C1 segment of cervical spinal cord (tissue), 14 donors: ENCODE measurements at regions not wholly inside any gene's neighbourhood (a gene's known extent, or its start where the extent isn't known, plus 50 kb on each side); places are given as distances from the start of the nearest gene placed in this dataset.

Source experiments
- DNase-seq, 14 donors: peaks; one replicate each; lab custom pipeline; 2025; lab: John Stamatoyannopoulos, UW

DNA sequence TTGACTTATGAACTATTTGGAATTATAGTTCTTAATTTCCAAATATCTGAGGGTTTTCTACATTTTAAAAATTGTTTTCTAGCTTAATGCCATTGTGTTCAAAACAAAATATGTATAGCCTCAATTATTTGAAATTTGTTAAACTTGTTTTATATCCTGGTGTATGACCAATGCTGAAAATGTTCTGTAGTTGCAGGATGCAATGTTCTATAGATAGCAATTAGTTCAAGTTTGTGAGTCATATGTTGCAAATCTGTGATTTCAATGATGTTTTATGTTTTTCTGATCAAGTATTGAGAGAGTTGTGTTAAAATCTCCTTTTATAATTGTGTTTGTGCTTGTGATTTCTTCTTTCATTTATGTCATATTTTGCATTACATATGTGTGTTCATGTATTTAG lies 517.5 kb downstream of the ADGRL2 start:
- no peak for DNase-seq

DNA sequence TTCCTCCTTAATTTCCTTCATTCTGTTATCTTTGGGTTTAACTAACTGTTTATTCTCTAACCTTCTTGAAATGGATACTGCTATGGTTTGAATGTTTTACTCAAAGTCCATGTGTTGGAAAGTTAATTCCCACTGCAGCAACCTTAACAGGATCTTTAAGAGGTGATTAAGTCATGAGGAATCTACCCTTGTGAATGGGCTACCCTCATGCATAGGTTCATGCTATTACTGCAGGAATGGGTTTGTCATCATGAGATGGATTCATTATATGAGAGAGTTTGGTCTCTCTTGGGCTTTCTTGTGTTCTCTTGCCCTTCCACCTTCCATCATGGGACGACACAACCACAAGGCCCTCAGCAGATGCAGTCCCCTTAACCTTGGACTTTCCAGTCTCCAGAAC lies 516.9 kb downstream of the ADGRL2 start:
- no peak for DNase-seq

DNA sequence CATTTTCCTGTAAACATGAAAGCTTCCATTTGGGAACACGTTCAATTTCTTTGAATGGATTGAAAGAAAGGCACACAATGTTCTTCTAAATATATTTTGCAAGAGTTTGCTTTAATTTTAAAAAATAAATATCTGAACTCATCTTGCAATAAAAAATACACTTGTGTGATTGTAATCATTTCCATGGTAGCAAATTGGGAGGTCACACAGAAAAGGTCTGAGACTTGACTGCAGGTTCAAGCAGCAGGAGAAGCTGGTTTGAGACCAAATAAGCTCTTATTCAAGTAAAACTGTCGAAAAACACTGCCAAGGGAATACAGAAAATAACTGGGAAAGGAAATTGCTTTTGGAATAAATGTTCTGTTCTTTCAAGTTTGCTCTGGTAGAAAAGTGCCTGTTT lies 498.9 kb downstream of the ADGRL2 start:
- no peak for DNase-seq

DNA sequence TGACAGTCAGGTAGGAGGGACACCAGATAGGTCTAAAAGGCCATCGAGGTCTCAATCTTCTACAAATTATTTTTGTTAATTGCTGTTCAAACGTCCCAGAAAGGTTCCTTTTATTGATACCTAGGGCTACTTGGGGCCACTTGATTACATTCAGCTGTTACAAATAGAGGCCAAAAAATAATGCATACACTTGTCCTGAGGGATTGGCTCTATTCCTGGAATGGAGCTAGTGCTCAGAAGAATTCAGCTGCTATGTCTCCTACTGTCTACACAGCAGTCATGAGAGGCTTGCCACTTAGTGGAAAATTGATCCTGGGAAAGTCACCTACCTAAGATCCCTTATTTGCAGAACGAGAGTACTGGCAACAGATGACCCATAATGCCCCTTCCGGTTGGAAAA lies 498.3 kb downstream of the ADGRL2 start:
- DNase-seq: no peak

DNA sequence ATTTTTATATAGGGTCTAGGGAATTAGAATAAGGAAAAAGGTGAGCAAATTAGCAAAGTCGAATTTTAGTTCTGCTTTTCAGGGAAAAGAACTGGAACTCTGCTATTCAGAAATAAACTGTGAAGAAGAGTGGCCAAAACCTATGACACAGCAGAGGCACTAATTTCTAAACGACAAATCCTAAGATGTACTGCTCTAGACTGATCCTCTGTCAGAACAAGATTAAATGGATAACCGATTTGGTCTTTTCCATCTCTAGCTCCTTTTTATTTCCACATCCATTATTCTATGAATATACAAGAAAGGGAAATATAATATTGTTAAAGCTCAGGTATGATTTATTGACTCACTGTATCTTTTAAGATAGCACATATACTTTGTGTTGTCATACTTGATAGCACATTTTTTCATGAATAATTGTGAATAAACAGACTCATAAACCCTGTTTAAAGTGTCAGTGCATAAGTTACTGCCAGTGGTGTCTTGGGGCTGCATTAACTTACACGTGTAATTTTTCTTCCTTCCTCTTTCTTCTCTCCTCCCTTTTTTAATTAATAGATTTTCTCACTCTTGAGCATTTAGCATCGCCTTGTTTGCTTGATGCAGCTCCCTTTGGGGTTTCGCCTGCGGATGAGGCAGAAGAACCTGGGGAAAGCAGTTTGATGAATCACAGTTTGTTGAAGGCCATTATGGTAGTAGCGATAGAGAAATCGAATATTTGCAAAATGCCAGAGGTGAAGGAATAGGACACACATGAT lies 496.6 kb downstream of the ADGRL2 start:
- DNase-seq: no peak

DNA sequence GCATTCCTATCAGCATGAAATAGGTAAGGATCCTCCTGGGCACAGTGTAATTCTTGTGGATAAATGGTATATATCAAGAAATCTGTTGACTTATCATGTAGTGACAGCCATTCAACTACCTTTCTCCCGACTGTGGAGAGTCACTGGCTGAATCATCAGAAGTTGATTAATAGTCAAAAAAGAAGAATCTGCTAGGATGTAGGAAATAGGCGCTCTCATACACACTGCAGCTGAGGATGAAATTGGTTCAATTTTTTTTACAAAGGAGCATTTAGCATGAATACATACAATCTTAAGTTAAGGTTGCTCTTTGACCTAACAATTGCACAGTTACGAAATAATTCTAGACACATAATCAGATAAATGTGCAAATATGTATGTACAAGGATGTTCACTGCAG lies 486.8 kb downstream of the ADGRL2 start:
- no peak for DNase-seq

DNA sequence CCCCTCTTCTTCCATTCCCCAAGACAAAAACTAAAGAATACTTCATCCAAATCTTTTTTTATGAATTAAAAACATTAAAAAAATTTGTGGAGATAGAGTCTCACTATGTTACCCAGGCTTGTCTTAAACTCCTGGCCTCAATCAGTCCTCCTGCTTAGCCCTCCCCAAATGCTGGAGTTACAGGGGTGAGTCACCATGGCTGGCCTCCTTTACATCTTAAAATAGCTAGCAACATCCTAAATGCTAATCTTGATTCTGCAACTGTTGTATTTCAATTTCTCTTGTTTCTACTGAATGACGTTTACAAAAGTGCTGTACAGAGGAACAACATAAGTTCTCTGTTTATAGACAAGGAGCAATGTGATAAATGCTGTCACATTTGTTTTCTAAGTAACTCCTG lies 483.5 kb downstream of the ADGRL2 start:
- DNase-seq: no peak

DNA sequence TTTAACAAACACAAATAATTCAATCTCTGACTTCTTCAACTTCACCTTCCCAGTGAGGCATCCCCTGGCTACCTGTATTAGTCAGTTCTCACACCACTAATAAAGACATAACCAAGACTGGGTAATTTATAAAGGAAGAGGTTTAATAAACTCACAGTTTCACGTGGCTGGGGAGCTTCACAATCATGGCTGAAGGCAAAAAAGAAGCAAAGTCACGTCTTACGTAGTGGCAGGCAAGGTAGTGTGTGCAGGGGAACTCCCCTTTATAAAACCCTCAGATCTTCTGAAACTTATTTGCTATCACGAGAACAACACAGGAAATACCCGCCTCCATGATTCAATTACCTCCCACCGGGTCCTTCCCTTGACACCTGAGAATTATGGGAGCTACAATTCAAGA lies 478.5 kb downstream of the ADGRL2 start:
- DNase-seq: no peak

DNA sequence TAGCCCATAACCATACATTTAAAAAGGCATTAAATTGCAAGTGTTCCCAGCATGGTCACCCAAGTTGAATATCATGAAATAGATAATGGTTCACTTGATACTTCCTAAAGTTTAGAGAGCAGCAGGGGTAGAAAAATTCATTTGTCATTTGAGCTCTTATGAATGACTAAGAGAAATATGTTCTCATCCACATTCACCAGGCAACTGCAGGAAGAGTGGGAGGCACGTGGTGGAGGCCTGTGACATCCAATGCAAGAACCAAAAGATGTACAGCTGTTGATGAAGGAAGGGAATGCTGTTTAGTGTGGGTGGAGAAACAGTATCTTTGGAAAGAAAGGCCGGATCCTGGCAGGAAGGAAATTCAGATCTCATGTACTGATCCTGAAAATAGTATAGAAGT lies 473.1 kb downstream of the ADGRL2 start:
- DNase-seq: no peak

DNA sequence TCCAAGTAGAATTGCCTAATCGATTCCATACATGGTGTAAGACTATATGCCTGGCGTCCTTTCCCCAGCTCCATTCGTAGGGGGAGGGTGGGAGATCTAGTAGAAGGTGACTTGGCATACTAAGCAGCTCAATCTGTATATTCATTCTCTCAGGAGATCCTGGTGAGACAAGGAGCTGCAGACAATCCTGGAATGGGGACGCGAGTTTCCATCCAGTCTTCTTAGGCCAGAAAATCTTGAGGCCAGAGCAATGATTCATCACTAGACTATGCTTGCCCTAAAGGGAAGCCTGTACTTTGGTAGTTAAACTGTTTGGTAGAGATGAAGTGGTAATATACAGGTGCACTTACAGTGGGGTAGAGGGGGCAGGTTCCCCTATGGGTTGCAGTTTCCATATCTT lies 468.7 kb downstream of the ADGRL2 start:
- no peak for DNase-seq

DNA sequence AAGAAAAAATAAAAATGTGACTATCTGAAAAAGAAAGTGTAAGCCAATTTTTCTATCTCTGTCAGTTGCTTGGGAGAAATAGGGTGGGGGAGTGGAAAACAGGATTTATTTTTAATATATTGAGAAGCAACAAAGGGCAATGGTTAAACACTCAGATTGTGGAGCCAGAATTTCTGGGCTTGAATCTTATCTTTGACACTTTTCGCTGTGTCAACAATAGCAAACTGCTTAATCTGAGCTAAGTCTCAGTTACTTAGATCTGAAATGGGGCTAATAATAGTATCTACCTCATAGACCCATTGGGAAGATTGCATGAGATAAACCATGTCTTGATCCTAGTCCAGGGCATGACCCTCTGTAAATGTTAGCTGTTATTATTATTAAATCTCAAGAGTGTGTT lies 468.1 kb downstream of the ADGRL2 start:
- no peak for DNase-seq

DNA sequence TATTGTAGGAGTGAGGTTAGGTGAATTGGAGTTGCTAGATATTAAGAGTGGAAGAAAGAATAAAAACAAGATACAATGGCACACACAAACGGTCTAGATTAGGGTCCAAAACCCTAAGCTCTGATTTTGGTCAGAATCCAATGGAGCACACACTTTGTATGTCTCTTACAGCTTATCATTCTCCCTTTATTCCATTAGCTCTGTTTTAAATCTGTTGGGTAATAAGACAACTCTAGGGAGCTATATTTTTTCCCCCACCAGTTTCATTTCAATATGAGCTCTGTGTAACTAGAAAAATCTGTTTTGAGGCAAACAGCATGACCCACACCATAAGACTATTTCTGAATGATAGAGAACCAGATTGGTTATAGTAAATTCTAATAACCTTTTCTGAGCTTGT lies 465.6 kb downstream of the ADGRL2 start:
- DNase-seq: no peak

DNA sequence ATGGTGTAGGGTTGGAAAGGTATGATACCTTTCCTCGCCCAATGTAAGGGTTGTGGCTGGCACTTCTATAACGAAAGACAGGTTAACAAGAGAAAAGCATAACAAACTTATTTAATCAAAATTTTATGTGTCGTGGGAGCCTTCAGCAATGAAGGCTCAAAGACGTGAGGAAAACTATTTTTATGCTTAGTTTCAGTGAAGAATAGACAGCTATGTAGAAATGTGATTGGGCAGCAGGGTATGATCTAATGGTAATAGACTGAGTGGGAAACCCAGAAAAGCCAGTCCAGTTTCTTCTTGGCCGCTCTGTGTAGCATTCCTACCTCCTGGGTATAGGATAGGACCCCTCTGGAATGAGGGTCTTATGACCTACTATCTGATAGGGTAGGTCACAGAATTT lies 464.7 kb downstream of the ADGRL2 start:
- DNase-seq: no peak

DNA sequence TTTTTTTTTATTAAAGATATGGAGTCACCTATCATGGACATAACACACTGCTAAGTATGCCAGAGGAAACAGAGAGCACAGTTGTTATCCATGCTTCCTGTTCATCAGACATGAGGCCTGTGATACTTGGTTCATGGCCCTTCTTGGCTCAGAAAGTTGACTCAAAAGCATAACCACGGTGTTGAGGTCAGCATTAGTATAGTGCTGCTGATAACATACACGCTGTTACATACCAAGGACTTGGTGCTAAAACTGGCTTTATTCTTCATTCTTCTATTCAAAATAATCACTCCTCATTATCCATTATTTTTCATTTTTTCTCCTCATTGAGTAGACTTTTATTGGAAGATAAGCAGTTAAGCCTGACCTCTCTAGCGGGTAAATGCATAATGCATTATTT lies 464.1 kb downstream of the ADGRL2 start:
- DNase-seq: no peak

DNA sequence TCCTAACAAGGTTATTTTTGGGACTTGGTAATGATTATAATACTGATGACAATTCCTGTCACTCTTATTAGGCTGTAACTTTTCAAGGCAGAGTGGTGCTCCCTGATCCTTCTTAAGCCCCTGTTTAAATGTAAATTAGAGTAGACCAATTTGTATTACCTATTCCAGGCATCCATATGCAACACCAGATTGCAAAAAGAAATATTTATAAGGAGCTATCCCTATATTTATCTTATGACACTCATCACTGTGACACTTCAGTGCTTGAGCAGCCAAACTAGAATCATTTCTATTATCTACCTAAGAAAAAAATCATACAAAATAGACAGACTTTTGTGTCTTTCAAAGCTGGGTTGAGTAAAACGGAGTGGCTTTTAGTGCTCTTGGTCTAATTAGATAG lies 462.7 kb downstream of the ADGRL2 start:
- no peak for DNase-seq

DNA sequence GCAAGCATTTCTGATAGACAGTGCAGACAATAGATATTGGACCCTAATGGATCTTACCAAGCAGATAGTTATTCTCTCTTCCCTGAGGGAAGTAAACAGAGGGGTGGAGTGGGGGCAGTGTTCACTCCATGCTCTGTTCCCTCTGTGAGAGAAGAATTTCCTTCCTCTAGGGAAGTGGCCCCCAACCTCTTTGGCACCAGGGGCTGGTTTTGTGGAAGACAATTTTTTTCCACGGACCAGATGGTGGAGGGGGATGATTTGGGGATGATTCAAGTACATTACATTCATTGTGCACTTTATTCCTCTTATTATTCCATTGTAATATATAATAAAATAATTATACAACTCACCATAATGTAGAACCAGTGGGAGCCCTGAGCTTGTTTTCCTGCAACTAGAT lies 459.9 kb downstream of the ADGRL2 start:
- no peak for DNase-seq

DNA sequence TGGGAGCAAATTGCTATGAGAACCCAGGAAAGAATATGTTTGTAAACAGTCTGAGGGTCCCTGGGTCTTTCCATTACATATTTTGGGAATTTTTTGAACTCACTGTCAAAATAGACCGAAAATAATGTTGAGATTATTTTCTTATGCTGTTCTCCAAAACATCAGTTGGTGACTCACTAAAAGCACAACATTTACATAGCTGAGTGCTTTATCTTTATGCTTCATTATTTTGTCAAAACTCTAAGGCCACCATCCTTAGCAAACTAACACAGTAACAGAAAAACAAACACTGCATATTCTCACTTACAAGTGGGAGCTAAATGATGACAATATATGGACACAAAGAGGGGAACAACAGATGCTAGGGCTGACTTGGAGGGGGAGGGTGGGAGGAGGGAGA lies 459.3 kb downstream of the ADGRL2 start:
- DNase-seq: no peak

DNA sequence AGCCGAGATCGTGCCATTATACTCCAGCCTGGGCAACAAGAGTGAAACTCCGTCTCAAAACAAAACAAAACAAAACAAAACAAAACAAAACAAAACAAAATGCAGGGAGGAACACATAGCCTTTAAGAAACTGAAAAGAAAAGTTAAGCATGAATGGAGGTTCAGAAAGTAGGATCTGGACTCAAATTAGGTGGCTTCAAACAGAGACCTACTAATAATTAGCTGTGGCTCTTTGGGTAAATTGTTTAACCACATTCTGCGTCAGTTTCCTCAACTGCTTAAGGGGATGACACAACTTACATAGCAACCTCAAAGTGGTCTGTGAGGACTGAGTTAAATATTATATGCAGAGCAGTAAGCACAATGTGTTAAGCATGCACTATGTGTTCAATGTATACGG lies 458.2 kb downstream of the ADGRL2 start:
- no peak for DNase-seq

DNA sequence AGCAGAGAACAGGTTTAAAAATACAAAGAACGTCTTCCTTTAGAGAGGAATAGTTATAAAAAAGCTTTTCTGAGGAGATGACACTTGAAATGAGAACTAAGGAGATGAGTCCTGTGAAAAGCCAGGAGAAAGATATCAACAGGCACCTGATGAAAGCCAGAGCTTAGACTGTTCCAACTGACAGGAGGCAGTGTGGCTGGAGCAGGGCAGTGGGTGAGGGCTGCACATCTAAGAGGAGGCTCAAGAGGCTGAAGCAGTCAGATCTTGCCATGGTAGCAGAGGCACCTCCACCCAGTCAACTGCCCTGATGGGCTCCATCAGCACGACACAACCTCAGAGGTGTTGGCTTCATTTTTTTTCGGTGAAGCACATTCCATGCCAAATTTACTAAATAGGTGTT lies 445.3 kb downstream of the ADGRL2 start:
- no peak for DNase-seq

DNA sequence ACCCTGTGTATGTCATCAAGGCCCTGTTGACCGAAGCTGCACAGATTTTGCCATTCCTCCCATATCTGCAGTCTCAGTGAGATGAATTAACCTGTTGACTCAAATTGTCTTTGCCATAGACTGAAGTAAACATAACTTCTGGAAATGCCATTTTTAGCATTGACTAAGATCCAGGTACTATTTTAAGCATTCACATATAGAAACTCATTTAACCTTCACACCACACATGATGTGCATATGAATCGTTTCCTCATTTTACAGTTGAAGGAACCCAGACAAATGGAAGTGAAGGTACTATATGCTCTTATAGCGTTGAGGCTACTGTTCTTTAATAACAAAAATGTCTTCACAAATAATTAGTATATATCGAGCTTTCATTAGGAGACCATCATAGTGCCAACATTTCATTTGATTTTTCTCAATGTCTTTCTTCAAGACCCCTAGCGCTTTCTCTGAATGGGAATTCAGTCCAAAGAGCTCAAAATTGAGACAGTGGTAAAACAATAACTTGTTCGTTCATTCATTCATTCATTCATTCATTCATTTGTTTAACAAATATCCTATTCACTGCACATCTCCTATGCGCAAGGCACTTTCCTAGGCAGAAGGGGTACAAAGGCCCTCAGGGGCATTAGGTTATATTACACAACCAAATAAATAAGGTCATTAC lies 444.7 kb downstream of the ADGRL2 start:
- no peak for DNase-seq

DNA sequence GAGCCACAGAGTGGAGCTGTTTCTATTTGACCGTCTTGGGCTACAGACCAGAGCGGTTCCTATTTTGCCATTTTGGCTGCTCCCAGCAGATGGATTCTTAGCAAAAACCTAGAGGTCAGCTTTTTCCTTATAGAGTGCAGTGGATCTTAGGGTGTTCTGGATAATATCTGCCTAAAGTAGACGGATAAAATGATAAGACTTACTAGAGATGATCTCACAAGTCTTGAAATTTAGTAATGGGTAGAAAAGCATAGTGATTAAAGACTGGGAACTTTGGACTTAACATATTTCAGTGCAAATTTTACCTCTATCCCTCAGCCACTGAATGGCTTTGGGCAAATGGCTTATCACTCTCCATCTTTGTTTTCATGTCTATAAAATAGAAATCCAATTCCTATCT lies 439.8 kb downstream of the ADGRL2 start:
- no peak for DNase-seq

DNA sequence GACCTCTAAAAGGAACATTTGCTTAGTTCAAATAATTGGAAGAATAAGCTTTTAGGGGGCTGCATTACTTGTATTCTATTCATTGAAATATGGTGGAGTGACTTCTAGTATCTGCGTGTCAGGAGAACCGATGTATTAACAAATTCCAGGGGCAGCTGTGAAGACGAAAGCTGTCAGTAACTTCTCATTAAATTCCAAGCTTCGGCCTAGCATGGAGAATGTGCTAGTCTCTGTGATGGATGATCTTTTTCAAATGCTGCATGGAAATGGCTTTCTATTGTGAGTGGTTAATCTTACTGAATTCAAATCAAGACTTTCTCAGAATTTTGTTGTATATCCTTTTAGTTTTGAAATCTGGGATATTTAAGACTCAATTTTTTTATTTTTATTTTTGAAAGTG lies 429.9 kb downstream of the ADGRL2 start:
- DNase-seq: no peak

DNA sequence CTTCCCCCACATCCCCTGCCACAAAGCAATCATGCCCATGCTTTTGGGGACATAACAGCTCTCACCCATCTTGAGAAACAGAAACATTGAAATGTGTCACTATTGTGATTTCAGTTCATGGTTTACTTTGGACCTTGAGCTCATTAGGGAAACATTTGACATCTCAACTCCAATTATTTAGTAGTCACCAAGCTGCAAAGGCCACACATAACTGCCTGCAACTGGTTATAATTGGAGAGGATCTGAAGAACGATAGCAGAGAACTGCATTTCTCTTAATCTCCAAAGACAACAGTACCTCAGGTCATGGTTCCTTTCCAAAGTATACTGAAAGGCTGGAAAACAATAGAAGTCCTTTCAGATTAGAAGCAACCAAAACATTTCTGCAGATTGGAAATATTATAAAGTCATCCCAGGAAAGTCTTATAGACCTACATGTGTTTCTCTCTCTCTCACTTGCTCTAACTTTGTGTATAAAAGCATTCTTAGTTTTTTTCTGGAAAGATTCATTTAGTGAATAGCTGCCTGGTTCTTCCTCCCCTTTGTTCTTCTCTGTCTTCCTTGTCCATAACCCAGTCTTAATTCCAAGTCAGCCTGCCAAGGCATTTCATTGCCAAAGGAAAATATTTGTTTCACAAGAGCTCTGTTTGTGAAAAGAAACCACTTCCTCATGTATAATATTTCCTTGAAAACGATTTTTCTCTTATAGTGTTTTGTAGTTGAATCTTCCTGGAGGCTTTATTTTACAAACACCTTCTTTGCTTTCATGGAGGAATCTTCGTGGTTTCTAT lies 426.8 kb downstream of the ADGRL2 start:
- DNase-seq: no peak
